ENCODE measurements at regions not wholly inside any gene's neighbourhood (a gene's known extent, or its start where the extent isn't known, plus 50 kb on each side); places are given as distances from the start of the nearest gene placed in this dataset.
"Not testable (repeated sequence)": the region's sequence is repeated elsewhere in the genome, so short reads cannot be mapped to it uniquely, and the experiment has no call there.

GRCh38 chr9:29450343-29450875, 1877.1 kb upstream of the C9orf72 start:
- not testable (repeated sequence) for DNase-seq

GRCh38 chr9:29456940-29457339, 1883.7 kb upstream of the C9orf72 start:
- DNase-seq = no peak

GRCh38 chr9:29475471-29475870, 1902.2 kb upstream of the C9orf72 start:
- no peak for DNase-seq

- no peak for DNase-seq
Measured at GRCh38 chr9:29511680-29512079, 1938.4 kb upstream of the C9orf72 start.

- DNase-seq = no peak
Measured at GRCh38 chr9:29514336-29514735, 1941.1 kb upstream of the C9orf72 start.

GRCh38 chr9:29514862-29515261, 1941.6 kb upstream of the C9orf72 start:
- no peak for DNase-seq

- no peak for DNase-seq
Measured at GRCh38 chr9:29548436-29548835, 1975.2 kb upstream of the C9orf72 start.

- DNase-seq = no peak
Measured at GRCh38 chr9:29555502-29555901, 1982.2 kb upstream of the C9orf72 start.

GRCh38 chr9:29556317-29556716, 1983.0 kb upstream of the C9orf72 start:
- no peak for DNase-seq

- no peak for DNase-seq
Measured at GRCh38 chr9:29556746-29557145, 1983.5 kb upstream of the C9orf72 start.

- no peak for DNase-seq
Measured at GRCh38 chr9:29564564-29564963, 1991.3 kb upstream of the C9orf72 start.

GRCh38 chr9:29575219-29575618, 2001.9 kb upstream of the C9orf72 start:
- no peak for DNase-seq

- no peak for DNase-seq
Measured at GRCh38 chr9:29588361-29588760, 2015.1 kb upstream of the C9orf72 start.

GRCh38 chr9:29609282-29609681, 2036.0 kb upstream of the C9orf72 start:
- DNase-seq = no peak

GRCh38 chr9:29613773-29614172, 2040.5 kb upstream of the C9orf72 start:
- no peak for DNase-seq

GRCh38 chr9:29616844-29617243, 2043.6 kb upstream of the C9orf72 start:
- no peak for DNase-seq

- DNase-seq = no peak
Measured at GRCh38 chr9:29625292-29625731, 2052.0 kb upstream of the C9orf72 start.

- DNase-seq = no peak
Measured at GRCh38 chr9:29625931-29626330, 2052.7 kb upstream of the C9orf72 start.

GRCh38 chr9:29628856-29629255, 2055.6 kb upstream of the C9orf72 start:
- DNase-seq = not testable (repeated sequence)

- no peak for DNase-seq
Measured at GRCh38 chr9:29637471-29638237, 2064.4 kb upstream of the C9orf72 start.

GRCh38 chr9:29640507-29640906, 2067.2 kb upstream of the C9orf72 start:
- no peak for DNase-seq

GRCh38 chr9:29644514-29644913, 2071.2 kb upstream of the C9orf72 start:
- no peak for DNase-seq

GRCh38 chr9:29647451-29647850, 2074.2 kb upstream of the C9orf72 start:
- DNase-seq = no peak

GRCh38 chr9:29648132-29648531, 2074.9 kb upstream of the C9orf72 start:
- DNase-seq = no peak

- no peak for DNase-seq
Measured at GRCh38 chr9:29648601-29649000, 2075.3 kb upstream of the C9orf72 start.
